Glutamatergic neuron (in vitro differentiated cells): ENCODE measurements at regions not wholly inside any gene's neighbourhood (a gene's known extent, or its start where the extent isn't known, plus 50 kb on each side); places are given as distances from the start of the nearest gene placed in this dataset.

Source experiments
- DNase-seq: peaks from one replicate; pipeline ENCODE4 v3.0.0; 2022
- H3K27ac Mint-ChIP-seq: one replicate; pipeline ENCODE4 v1.8.0; 2020; ENCODE audit warnings: mild to moderate bottlenecking, mixed read lengths, inconsistent platforms; ENCODE audit not compliant: unreplicated experiment
- H3K27me3 Mint-ChIP-seq: one replicate; pipeline ENCODE4 v1.8.0; 2020; ENCODE audit warnings: mild to moderate bottlenecking, moderate library complexity, mixed read lengths, inconsistent platforms; ENCODE audit not compliant: unreplicated experiment
- H3K36me3 Mint-ChIP-seq: one replicate; pipeline ENCODE4 v1.8.0; 2020; ENCODE audit warnings: mild to moderate bottlenecking, mixed read lengths, inconsistent platforms; ENCODE audit not compliant: unreplicated experiment
- H3K4me1 Mint-ChIP-seq: one replicate; pipeline ENCODE4 v1.8.0; 2020; ENCODE audit warnings: mild to moderate bottlenecking, low read depth, mixed read lengths, inconsistent platforms; ENCODE audit not compliant: unreplicated experiment
- H3K4me3 Mint-ChIP-seq: one replicate; pipeline ENCODE4 v1.8.0; 2020; ENCODE audit warnings: mild to moderate bottlenecking, mixed read lengths, inconsistent platforms; ENCODE audit not compliant: unreplicated experiment
- H3K9me3 Mint-ChIP-seq: one replicate; pipeline ENCODE4 v1.8.0; 2020; ENCODE audit warnings: mild to moderate bottlenecking, moderate library complexity, mixed read lengths, inconsistent platforms; ENCODE audit not compliant: unreplicated experiment
- TF ChIP-seq, protein P1 (sequence below): fragments of 200-600 bp; sonication (generic); IDR thresholded peaks from one replicate; pipeline ENCODE4 v1.5.0; 2021; ENCODE audit not compliant: partially characterized antibody, unreplicated experiment

DNA sequence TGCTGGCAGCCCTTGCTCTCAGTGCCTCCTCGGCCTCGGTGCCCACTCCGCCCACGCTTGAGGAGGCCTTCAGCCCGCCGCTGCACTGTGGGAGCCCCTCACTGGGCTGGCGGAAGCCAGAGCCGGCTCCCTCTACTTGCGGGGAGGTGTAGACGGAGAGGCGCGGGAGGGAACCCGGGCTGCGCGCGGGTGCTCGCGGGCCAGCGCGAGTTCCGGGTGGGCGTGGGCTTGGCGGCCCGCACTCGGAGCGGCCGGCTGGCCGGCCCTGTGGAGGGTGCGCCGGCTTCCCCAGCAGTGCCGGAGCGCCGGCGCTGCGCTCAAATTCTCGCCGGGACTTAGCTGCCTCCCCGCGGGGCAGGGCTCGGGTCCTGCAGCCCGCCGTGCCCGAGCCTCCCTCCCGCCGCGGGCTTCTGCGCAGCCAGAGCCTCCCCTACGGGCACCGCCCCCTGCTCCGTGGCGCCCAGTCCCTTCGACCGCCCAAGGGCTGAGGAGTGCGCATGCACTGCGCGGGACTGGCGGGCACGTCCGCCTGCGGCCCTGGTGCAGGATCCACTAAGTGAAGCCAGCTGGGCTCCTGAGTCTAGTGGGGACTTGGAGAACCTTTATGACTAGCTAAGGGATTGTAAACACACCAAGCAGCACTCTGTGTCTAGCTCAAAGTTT, 231.5 kb downstream of the EFHB start:
- Mint-ChIP-seq H3K4me1 (peaks cover 2% of the 10 kb centered on the region), H3K27ac (no peak overlapping the region), H3K27me3 (no peaks in the 10 kb centered on the region), H3K36me3 (no peaks in the 10 kb centered on the region), H3K4me3 (peak overlapping the region; percentile 88), H3K9me3 (no peaks in the 10 kb centered on the region)
- DNase-seq, result peak; percentile 79
- TF ChIP-seq, protein P1, sequence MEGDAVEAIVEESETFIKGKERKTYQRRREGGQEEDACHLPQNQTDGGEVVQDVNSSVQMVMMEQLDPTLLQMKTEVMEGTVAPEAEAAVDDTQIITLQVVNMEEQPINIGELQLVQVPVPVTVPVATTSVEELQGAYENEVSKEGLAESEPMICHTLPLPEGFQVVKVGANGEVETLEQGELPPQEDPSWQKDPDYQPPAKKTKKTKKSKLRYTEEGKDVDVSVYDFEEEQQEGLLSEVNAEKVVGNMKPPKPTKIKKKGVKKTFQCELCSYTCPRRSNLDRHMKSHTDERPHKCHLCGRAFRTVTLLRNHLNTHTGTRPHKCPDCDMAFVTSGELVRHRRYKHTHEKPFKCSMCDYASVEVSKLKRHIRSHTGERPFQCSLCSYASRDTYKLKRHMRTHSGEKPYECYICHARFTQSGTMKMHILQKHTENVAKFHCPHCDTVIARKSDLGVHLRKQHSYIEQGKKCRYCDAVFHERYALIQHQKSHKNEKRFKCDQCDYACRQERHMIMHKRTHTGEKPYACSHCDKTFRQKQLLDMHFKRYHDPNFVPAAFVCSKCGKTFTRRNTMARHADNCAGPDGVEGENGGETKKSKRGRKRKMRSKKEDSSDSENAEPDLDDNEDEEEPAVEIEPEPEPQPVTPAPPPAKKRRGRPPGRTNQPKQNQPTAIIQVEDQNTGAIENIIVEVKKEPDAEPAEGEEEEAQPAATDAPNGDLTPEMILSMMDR, result no peak

DNA sequence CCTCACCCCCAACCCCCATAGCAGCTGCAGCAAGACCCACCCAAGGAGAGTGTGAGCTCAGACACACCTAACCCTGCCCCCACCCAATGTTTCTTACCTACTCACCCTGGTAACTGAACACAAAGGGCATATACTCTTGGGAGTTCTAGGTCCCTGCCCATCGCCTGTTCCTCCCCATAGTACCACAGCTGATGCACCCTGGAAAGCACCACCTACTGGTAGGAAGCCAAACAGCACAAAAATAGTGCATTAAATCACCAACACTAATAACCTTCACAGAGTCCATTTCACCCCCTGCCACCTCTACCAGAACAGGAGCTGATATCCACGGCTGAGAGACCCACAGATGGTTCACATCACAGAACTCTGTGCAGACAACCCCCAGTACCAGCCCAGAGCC, 245.2 kb downstream of the EFHB start:
- DNase-seq, result no peak
- no peak overlapping the region for H3K4me3 Mint-ChIP-seq
- peaks cover 7% of the 10 kb centered on the region for H3K36me3 Mint-ChIP-seq
- H3K27ac Mint-ChIP-seq, result no peak overlapping the region
- H3K27me3 Mint-ChIP-seq, result no peaks in the 10 kb centered on the region
- H3K9me3 Mint-ChIP-seq, result peaks cover 2% of the 10 kb centered on the region
- TF ChIP-seq, protein P1, result peak; percentile 19
- H3K4me1 Mint-ChIP-seq, result no peaks in the 10 kb centered on the region

DNA sequence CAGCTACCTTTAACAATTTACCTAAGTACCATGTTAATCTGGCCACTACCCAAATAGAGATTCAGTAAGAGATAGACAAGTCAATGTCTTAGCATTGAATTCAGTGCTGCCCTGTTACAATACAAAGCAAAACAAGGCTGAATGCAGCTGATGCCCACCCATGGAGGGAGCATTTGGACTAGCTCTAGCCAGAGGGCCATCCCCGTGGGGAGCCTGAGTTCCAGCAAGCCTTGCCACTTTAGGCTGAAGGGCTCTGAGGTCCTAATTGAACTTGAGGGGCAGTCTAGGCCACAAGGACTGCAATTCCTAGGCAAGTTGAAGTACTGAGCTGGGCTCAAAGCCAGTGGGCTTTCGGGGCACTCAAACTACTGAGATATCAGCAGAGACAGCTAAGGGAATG, 265.9 kb downstream of the EFHB start:
- Mint-ChIP-seq H3K27me3 (no peaks in the 10 kb centered on the region), H3K27ac (no peak overlapping the region), H3K9me3 (no peaks in the 10 kb centered on the region), H3K4me1 (no peaks in the 10 kb centered on the region), H3K36me3 (no peaks in the 10 kb centered on the region), H3K4me3 (no peak overlapping the region)
- no peak for DNase-seq
- TF ChIP-seq, protein P1, result no peak

DNA sequence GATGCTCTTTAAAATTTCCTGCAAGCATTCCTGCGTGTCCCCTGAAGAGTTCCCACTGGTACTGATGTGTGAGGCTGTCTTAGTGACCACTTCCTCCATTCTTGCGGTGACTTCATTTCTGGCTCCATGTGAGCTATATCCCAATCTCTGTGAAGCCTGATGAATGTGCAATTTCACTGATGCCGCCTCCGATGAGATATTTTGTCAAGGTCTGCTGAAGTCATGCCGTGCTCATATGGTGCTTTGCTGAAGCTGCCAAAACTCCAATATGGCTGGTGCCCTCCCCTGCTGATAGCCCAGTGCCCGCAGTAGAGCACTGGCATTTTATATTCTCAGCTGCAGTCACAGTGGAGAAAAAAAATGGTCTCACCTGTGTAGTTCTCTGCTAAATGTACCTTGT, 271.5 kb downstream of the EFHB start:
- no peak overlapping the region for H3K27ac Mint-ChIP-seq
- no peaks in the 10 kb centered on the region for H3K27me3 Mint-ChIP-seq
- no peaks in the 10 kb centered on the region for H3K4me1 Mint-ChIP-seq
- H3K36me3 Mint-ChIP-seq, result no peaks in the 10 kb centered on the region
- TF ChIP-seq, protein P1, result no peak
- no peak for DNase-seq
- H3K4me3 Mint-ChIP-seq, result no peak overlapping the region
- H3K9me3 Mint-ChIP-seq, result no peaks in the 10 kb centered on the region

DNA sequence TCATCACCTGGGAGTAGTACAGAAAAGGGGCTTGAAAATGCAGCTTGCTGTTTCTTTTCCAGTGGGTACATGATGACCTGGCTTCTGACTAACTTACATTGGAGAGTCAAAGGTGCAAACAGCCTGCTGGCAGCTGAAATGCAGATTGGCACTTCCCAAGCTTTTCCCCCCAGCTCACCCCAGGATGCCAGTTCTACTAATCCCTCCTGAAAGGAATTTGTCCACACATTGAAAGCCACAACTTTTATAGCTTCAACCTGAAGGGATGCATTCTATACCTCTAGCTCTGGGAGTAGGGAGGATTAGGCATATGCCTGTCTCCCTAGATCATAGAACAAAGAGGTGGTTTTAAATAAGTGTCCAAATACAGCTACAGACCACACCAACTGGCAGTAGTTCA, 281.7 kb downstream of the EFHB start:
- Mint-ChIP-seq H3K36me3 (peaks cover 16% of the 10 kb centered on the region), H3K9me3 (peaks cover 1% of the 10 kb centered on the region), H3K27me3 (peaks cover 2% of the 10 kb centered on the region), H3K27ac (no peak overlapping the region), H3K4me1 (no peaks in the 10 kb centered on the region), H3K4me3 (no peak overlapping the region)
- TF ChIP-seq, protein P1, result no peak
- no peak for DNase-seq
